Activated effector memory CD4-positive, alpha-beta T cell treated with anti-CD3 and anti-CD28 coated beads, Interleukin-2, amount 50 U/mL, for 16 hours (primary cell): ENCODE measurements at regions not wholly inside any gene's neighbourhood (a gene's known extent, or its start where the extent isn't known, plus 50 kb on each side); places are given as distances from the start of the nearest gene placed in this dataset.

Source experiments
- DNase-seq: peaks from one replicate; pipeline ENCODE4 v3.0.0-alpha.2; 2020

- DNase-seq = no peak
These were observed 386.2 kb downstream of the HHIPL2 start for GRCh38 chr1:222161676-222162075.

GRCh38 chr1:222157612-222158011 is 390.3 kb downstream of the HHIPL2 start:
- DNase-seq = no peak

- no peak for DNase-seq
These were observed 398.3 kb upstream of the DUSP10 start for GRCh38 chr1:222140206-222140605.

GRCh38 chr1:222138095-222138494 is 396.2 kb upstream of the DUSP10 start:
- DNase-seq = no peak

GRCh38 chr1:222136869-222137268 is 395.0 kb upstream of the DUSP10 start:
- DNase-seq = no peak

GRCh38 chr1:222129041-222129440 is 387.2 kb upstream of the DUSP10 start:
- no peak for DNase-seq

- no peak for DNase-seq
These were observed 385.8 kb upstream of the DUSP10 start for GRCh38 chr1:222127526-222128152.

GRCh38 chr1:222127096-222127495 is 385.2 kb upstream of the DUSP10 start:
- no peak for DNase-seq

GRCh38 chr1:222126052-222126451 is 384.2 kb upstream of the DUSP10 start:
- DNase-seq = no peak

GRCh38 chr1:222124602-222125001 is 382.7 kb upstream of the DUSP10 start:
- DNase-seq = no peak

- no peak for DNase-seq
These were observed 381.2 kb upstream of the DUSP10 start for GRCh38 chr1:222123111-222123510.

- no peak for DNase-seq
These were observed 375.9 kb upstream of the DUSP10 start for GRCh38 chr1:222117809-222118208.

GRCh38 chr1:222114536-222115156 is 372.8 kb upstream of the DUSP10 start:
- DNase-seq = no peak

GRCh38 chr1:222109836-222110235 is 367.9 kb upstream of the DUSP10 start:
- no peak for DNase-seq

- DNase-seq = no peak
These were observed 366.1 kb upstream of the DUSP10 start for GRCh38 chr1:222107975-222108374.

GRCh38 chr1:222107267-222107666 is 365.4 kb upstream of the DUSP10 start:
- DNase-seq = no peak

- DNase-seq = no peak
These were observed 364.5 kb upstream of the DUSP10 start for GRCh38 chr1:222106377-222106776.

- no peak for DNase-seq
These were observed 364.0 kb upstream of the DUSP10 start for GRCh38 chr1:222105861-222106260.

GRCh38 chr1:222105393-222105737 is 363.5 kb upstream of the DUSP10 start:
- DNase-seq = no peak

GRCh38 chr1:222104694-222105392 is 363.0 kb upstream of the DUSP10 start:
- DNase-seq = no peak

GRCh38 chr1:222104097-222104496 is 362.2 kb upstream of the DUSP10 start:
- DNase-seq = no peak

- no peak for DNase-seq
These were observed 357.9 kb upstream of the DUSP10 start for GRCh38 chr1:222099746-222100145.

- DNase-seq = no peak
These were observed 356.5 kb upstream of the DUSP10 start for GRCh38 chr1:222098404-222098803.

GRCh38 chr1:222097588-222097987 is 355.7 kb upstream of the DUSP10 start:
- no peak for DNase-seq

- no peak for DNase-seq
These were observed 355.0 kb upstream of the DUSP10 start for GRCh38 chr1:222096883-222097282.
